CD14-positive monocyte (primary cell): ENCODE measurements at regions not wholly inside any gene's neighbourhood (a gene's known extent, or its start where the extent isn't known, plus 50 kb on each side); places are given as distances from the start of the nearest gene placed in this dataset.

Experiments used
- DNase-seq, 3 donors: peaks; one replicate each; pipeline ENCODE4 v3.0.0-alpha.2; 2011 to 2022
- H2AFZ ChIP-seq: 2 replicates; pipeline ENCODE4 v1.6.0; 2012; ENCODE audit warnings: mild to moderate bottlenecking, low read depth, low read length, inconsistent platforms; ENCODE audit not compliant: insufficient read depth, poor library complexity, severe bottlenecking
- H3K27ac ChIP-seq, 2 donors: 1 replicate in 1 of 2; 2 replicates in 1 of 2; pipeline ENCODE4 v1.5.1; 2012 to 2013; ENCODE audit warnings: low read length in 2 of 2, control low read depth in 1 of 2, inconsistent platforms in 1 of 2, low read depth in 1 of 2, mild to moderate bottlenecking in 1 of 2
- H3K27me3 ChIP-seq, 2 donors: one replicate each; pipeline versions ENCODE4 v1.6.0 to v1.6.1; 2011 to 2013; ENCODE audit warnings: low read length in 2 of 2; ENCODE audit not compliant: control insufficient read depth in 2 of 2, insufficient read depth in 2 of 2
- H3K36me3 ChIP-seq, 2 donors: replicated peaks in 1 of 2; 1 replicate in 1 of 2; 2 replicates in 1 of 2; pipeline versions ENCODE4 v1.5.1 to v1.6.1; 2012 to 2013; ENCODE audit warnings: low read length in 2 of 2, control low read depth in 1 of 2, inconsistent platforms in 1 of 2, mild to moderate bottlenecking in 1 of 2; ENCODE audit not compliant: insufficient read depth in 2 of 2, control insufficient read depth in 1 of 2
- H3K4me1 ChIP-seq, 2 donors: 1 replicate in 1 of 2; 2 replicates in 1 of 2; pipeline versions ENCODE4 v1.5.1 to v1.6.1; 2012 to 2013; ENCODE audit warnings: low read length in 2 of 2, control low read depth in 1 of 2, inconsistent platforms in 1 of 2, mild to moderate bottlenecking in 1 of 2, moderate library complexity in 1 of 2; ENCODE audit not compliant: insufficient read depth in 2 of 2, control insufficient read depth in 1 of 2
- H3K4me2 ChIP-seq: replicated peaks from 2 replicates; pipeline ENCODE3; 2012; ENCODE audit warnings: low read length, moderate library complexity, mild to moderate bottlenecking; ENCODE audit not compliant: poor library complexity, severe bottlenecking; ENCODE audit errors: extremely low read depth
- H3K4me3 ChIP-seq, 3 experiments: fragments of 200-600 bp in 1 of 3; sonication (generic) in 1 of 3; replicated peaks in 1 of 3; 1 replicate in 2 of 3; 2 replicates in 1 of 3; pipeline ENCODE4 v1.5.1; 2011 to 2013; ENCODE audit warnings: low read length in 3 of 3, mild to moderate bottlenecking in 3 of 3, control low read depth in 2 of 3, low read depth in 2 of 3, inconsistent platforms in 1 of 3, moderate library complexity in 1 of 3
- H3K79me2 ChIP-seq: 2 replicates; pipeline ENCODE4 v1.6.0; 2012; ENCODE audit warnings: mild to moderate bottlenecking, control low read depth, inconsistent platforms, low read length, moderate library complexity; ENCODE audit not compliant: insufficient read depth
- H3K9ac ChIP-seq: 2 replicates; pipeline ENCODE4 v1.6.0; 2017; ENCODE audit warnings: low read length, mild to moderate bottlenecking; ENCODE audit not compliant: insufficient read depth, poor library complexity, severe bottlenecking
- H3K9me3 ChIP-seq, 2 donors: replicated peaks in 1 of 2; 1 replicate in 1 of 2; 2 replicates in 1 of 2; pipeline versions ENCODE4 v1.5.1 to v1.6.1; 2012 to 2013; ENCODE audit warnings: low read length in 2 of 2, control low read depth in 1 of 2; ENCODE audit not compliant: control insufficient read depth in 1 of 2, insufficient read depth in 1 of 2
- H4K20me1 ChIP-seq: 2 replicates; pipeline ENCODE4 v1.6.0; 2012; ENCODE audit warnings: mild to moderate bottlenecking, low read length, control low read depth, moderate library complexity; ENCODE audit not compliant: insufficient read depth
- H3K27ac Mint-ChIP-seq, 7 donors: one replicate each; pipeline ENCODE4 v1.8.0; 2020; ENCODE audit warnings: mild to moderate bottlenecking in 7 of 7, mixed read lengths in 7 of 7, moderate library complexity in 6 of 7, inconsistent platforms in 2 of 7
- H3K27me3 Mint-ChIP-seq, 3 donors: one replicate each; pipeline ENCODE4 v1.8.0; 2021 to 2022; ENCODE audit warnings: low read depth in 3 of 3, mild to moderate bottlenecking in 3 of 3, mixed read lengths in 3 of 3, moderate library complexity in 3 of 3, inconsistent platforms in 1 of 3
- H3K36me3 Mint-ChIP-seq, 2 donors: one replicate each; pipeline ENCODE4 v1.8.0; 2020; ENCODE audit warnings: mixed read lengths in 2 of 2, inconsistent platforms in 1 of 2, mild to moderate bottlenecking in 1 of 2
- H3K4me1 Mint-ChIP-seq: one replicate; pipeline ENCODE4 v1.8.0; 2020; ENCODE audit warnings: mild to moderate bottlenecking, mixed read lengths
- H3K4me3 Mint-ChIP-seq, 2 donors: one replicate each; pipeline ENCODE4 v1.8.0; 2020; ENCODE audit warnings: mild to moderate bottlenecking in 2 of 2, mixed read lengths in 2 of 2, moderate library complexity in 1 of 2
- H3K9me3 Mint-ChIP-seq, 7 donors: one replicate each; pipeline ENCODE4 v1.8.0; 2020 to 2022; ENCODE audit warnings: mixed read lengths in 7 of 7, mild to moderate bottlenecking in 6 of 7, moderate library complexity in 6 of 7, inconsistent platforms in 2 of 7
- WGBS: methylation state at CpG from one replicate; pipeline ENCODE4 v1.1.5; 2013; ENCODE audit warnings: missing lambda C conversion rate; ENCODE audit not compliant: insufficient coverage; 5-methylcytosine and 5-hydroxymethylcytosine counted together
- intact Hi-C, 2 donors: fragments of 100-400 bp; cut with micrococcal nuclease; formaldehyde crosslinking; loops; one replicate each; pipeline versions ENCODE4 v1.15.0 to v1.15.1; 2023
- TF ChIP-seq, protein P1 (sequence below): fragments of 200-600 bp; IDR thresholded peaks from one replicate; pipeline ENCODE4 v1.8.0; 2022; ENCODE audit warnings: antibody characterized with exemption, mild to moderate bottlenecking

DNA sequence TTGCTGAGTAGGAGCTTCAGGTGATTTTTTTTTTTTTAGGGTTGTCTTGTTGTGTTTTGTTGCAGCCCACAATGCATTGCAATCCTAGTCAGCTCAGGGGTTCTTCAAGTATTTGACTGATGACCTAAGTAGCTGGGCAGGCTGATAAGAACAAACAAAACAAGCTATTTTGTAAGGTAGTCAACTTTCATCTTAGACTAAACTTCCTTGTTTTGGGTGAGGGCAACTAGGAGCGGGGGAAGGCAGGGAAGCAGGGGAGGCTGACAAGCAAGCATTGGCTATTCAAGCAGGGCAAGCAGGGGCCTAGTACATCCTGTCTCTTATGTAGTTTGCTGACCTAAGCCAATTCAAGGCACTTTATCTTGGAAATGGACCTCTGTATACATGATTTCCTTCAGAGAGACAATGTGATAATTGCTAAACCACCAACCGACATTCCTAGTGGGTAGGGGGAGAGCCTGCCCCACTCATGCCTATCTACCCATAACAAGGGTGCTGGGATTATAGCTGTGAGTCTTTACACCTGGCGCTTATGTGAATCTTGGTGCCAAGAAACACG, 163.3 kb upstream of the PRKCQ start:
- Mint-ChIP-seq H3K27ac (peak overlapping the region in 1 of 7 donors; percentile 13), H3K36me3 (no peaks in the 10 kb centered on the region), H3K4me1 (peaks cover 37% of the 10 kb centered on the region), H3K9me3 (peaks cover 0 to 3% (median 0%) of the 10 kb centered on the region in 7 donors), H3K4me3 (no peak overlapping the region), H3K27me3 (peaks cover 2 to 6% (median 2%) of the 10 kb centered on the region in 3 donors)
- no peak overlapping the region for H3K4me2 ChIP-seq
- peaks cover 9 to 10% of the 10 kb centered on the region in 2 donors for H3K4me1 ChIP-seq
- intact Hi-C loops: no loop called here
- peaks cover 0 to 2% of the 10 kb centered on the region in 2 donors for H3K27me3 ChIP-seq
- H2AFZ ChIP-seq: no peak overlapping the region
- H4K20me1 ChIP-seq: no peaks in the 10 kb centered on the region
- no peaks in the 10 kb centered on the region for H3K9me3 ChIP-seq
- no peaks in the 10 kb centered on the region for H3K36me3 ChIP-seq
- H3K27ac ChIP-seq: no peak overlapping the region
- no peaks in the 10 kb centered on the region for H3K79me2 ChIP-seq
- TF ChIP-seq, protein P1, sequence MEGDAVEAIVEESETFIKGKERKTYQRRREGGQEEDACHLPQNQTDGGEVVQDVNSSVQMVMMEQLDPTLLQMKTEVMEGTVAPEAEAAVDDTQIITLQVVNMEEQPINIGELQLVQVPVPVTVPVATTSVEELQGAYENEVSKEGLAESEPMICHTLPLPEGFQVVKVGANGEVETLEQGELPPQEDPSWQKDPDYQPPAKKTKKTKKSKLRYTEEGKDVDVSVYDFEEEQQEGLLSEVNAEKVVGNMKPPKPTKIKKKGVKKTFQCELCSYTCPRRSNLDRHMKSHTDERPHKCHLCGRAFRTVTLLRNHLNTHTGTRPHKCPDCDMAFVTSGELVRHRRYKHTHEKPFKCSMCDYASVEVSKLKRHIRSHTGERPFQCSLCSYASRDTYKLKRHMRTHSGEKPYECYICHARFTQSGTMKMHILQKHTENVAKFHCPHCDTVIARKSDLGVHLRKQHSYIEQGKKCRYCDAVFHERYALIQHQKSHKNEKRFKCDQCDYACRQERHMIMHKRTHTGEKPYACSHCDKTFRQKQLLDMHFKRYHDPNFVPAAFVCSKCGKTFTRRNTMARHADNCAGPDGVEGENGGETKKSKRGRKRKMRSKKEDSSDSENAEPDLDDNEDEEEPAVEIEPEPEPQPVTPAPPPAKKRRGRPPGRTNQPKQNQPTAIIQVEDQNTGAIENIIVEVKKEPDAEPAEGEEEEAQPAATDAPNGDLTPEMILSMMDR: no peak
- DNase-seq: no peak
- no peak overlapping the region for H3K4me3 ChIP-seq
- H3K9ac ChIP-seq: no peak overlapping the region
- 58% methylated on average over 2 of the region's 4 CpGs for WGBS

DNA sequence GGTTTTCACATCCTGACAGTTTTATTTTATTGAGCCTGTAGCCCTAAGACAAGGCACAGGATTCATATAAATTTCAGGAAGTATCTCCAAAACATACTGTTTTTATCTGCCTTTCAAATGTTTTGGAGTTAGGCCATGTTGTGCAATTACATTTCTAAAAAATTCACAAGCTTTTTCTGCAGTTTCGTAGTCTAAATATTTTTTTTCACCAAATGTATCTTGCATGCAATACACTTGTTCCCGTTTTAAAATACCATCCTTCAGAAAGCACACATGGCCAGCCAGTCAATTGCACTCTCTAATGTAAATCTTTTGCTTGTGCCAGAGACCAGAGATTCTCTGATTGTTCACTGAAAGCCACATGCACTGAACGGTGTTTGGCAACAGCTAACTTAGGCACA, 161.5 kb upstream of the PRKCQ start:
- no peak overlapping the region for H3K27ac ChIP-seq
- H3K4me1 ChIP-seq: peaks cover 9 to 10% of the 10 kb centered on the region in 2 donors
- H3K27me3 Mint-ChIP-seq: peaks cover 8 to 13% (median 12%) of the 10 kb centered on the region in 3 donors
- H3K27me3 ChIP-seq: peaks cover 0 to 8% of the 10 kb centered on the region in 2 donors
- TF ChIP-seq, protein P1: no peak
- H3K9me3 Mint-ChIP-seq: peaks cover 0 to 3% (median 0%) of the 10 kb centered on the region in 7 donors
- H3K27ac Mint-ChIP-seq: no peak overlapping the region
- peak overlapping the region; percentile 36 for H2AFZ ChIP-seq
- H3K4me3 ChIP-seq: no peak overlapping the region
- no peaks in the 10 kb centered on the region for H3K9me3 ChIP-seq
- no peak overlapping the region for H3K4me3 Mint-ChIP-seq
- 3% methylated on average over 3 of the region's 3 CpGs for WGBS
- no peaks in the 10 kb centered on the region for H3K36me3 Mint-ChIP-seq
- no peak overlapping the region for H3K9ac ChIP-seq
- intact Hi-C loops: no loop called here
- no peak overlapping the region for H3K4me2 ChIP-seq
- H4K20me1 ChIP-seq: no peaks in the 10 kb centered on the region
- H3K4me1 Mint-ChIP-seq: peaks cover 40% of the 10 kb centered on the region
- H3K79me2 ChIP-seq: no peaks in the 10 kb centered on the region
- no peaks in the 10 kb centered on the region for H3K36me3 ChIP-seq
- no peak for DNase-seq
